Activated CD4-positive, alpha-beta T cell treated with anti-CD3 and anti-CD28 coated beads for 48 hours (primary cell): ENCODE measurements at regions not wholly inside any gene's neighbourhood (a gene's known extent, or its start where the extent isn't known, plus 50 kb on each side); places are given as distances from the start of the nearest gene placed in this dataset.
A peak's percentile ranks its signal among the peaks of the same experiment; 100 is the strongest.

Experiments
- DNase-seq: peaks from one replicate; pipeline ENCODE4 v3.0.0-alpha.2; 2020

GRCh38 chr10:62919776-62920175 lies 103.6 kb upstream of the EGR2 start:
- no peak for DNase-seq

GRCh38 chr10:62917475-62918238 lies 101.5 kb upstream of the EGR2 start:
- DNase-seq = no peak

GRCh38 chr10:62916141-62916603 lies 100.0 kb upstream of the EGR2 start:
- no peak for DNase-seq

GRCh38 chr10:62915158-62915557 lies 99.0 kb upstream of the EGR2 start:
- DNase-seq = no peak

- DNase-seq = no peak
Observed at GRCh38 chr10:62912086-62912485, 95.9 kb upstream of the EGR2 start.

- DNase-seq = no peak
Observed at GRCh38 chr10:62911210-62911963, 95.2 kb upstream of the EGR2 start.

GRCh38 chr10:62907470-62908212 lies 91.5 kb upstream of the EGR2 start:
- DNase-seq = no peak

- no peak for DNase-seq
Observed at GRCh38 chr10:62904281-62904875, 88.2 kb upstream of the EGR2 start.

- no peak for DNase-seq
Observed at GRCh38 chr10:62903828-62904227, 87.7 kb upstream of the EGR2 start.

- no peak for DNase-seq
Observed at GRCh38 chr10:62900829-62901571, 84.8 kb upstream of the EGR2 start.

- DNase-seq = no peak
Observed at GRCh38 chr10:62899311-62899710, 83.1 kb upstream of the EGR2 start.

- DNase-seq = no peak
Observed at GRCh38 chr10:62895063-62895462, 78.9 kb upstream of the EGR2 start.

GRCh38 chr10:62894156-62894555 lies 78.0 kb upstream of the EGR2 start:
- no peak for DNase-seq

GRCh38 chr10:62893036-62893435 lies 76.9 kb upstream of the EGR2 start:
- DNase-seq = no peak

GRCh38 chr10:62890395-62890794 lies 74.2 kb upstream of the EGR2 start:
- DNase-seq = no peak

GRCh38 chr10:62887642-62888041 lies 71.5 kb upstream of the EGR2 start:
- DNase-seq = no peak

GRCh38 chr10:62885684-62886461 lies 69.7 kb upstream of the EGR2 start:
- DNase-seq = no peak

GRCh38 chr10:62880162-62880561 lies 64.0 kb upstream of the EGR2 start:
- DNase-seq = no peak

GRCh38 chr10:62873866-62874265 lies 57.7 kb upstream of the EGR2 start:
- peak; percentile 24 for DNase-seq

GRCh38 chr10:62870866-62871265 lies 54.7 kb upstream of the EGR2 start:
- peak; percentile 57 for DNase-seq

GRCh38 chr10:62869958-62870357 lies 53.8 kb upstream of the EGR2 start:
- no peak for DNase-seq

GRCh38 chr10:62866941-62867340 lies 50.8 kb upstream of the EGR2 start:
- no peak for DNase-seq
